Heart right ventricle (tissue), 16 donors: ENCODE measurements at regions not wholly inside any gene's neighbourhood (a gene's known extent, or its start where the extent isn't known, plus 50 kb on each side); places are given as distances from the start of the nearest gene placed in this dataset.

Source experiments
- ATAC-seq, 8 donors: fragments of 200-7000 bp; cut with Tn5 transposase; one replicate each; pipeline ENCODE4 v1.9.1; 2020; ENCODE audit warnings: mild to moderate bottlenecking in 8 of 8, moderate library complexity in 8 of 8, moderate number of reproducible peaks in 1 of 8
- DNase-seq, 2 donors: peaks; one replicate each; pipeline ENCODE4 v3.0.0-alpha.2; 2020
- H3K27ac ChIP-seq, 10 donors: fragments of 200-600 bp; sonication (generic) in 2 of 10; one replicate each; pipeline versions ENCODE4 v1.5.0 to v1.8.0; 2020 to 2022; ENCODE audit warnings: mild to moderate bottlenecking in 3 of 10
- H3K27me3 ChIP-seq, 7 donors: fragments of 200-600 bp; one replicate each; pipeline ENCODE4 v1.8.0; 2021 to 2022; ENCODE audit warnings: mild to moderate bottlenecking in 2 of 7
- H3K36me3 ChIP-seq, 9 donors: fragments of 200-600 bp; sonication (generic) in 1 of 9; one replicate each; pipeline versions ENCODE4 v1.5.0 to v1.8.0; 2020 to 2022; ENCODE audit warnings: mild to moderate bottlenecking in 2 of 9
- H3K4me1 ChIP-seq, 9 donors: fragments of 200-600 bp; sonication (generic) in 1 of 9; one replicate each; pipeline versions ENCODE4 v1.5.0 to v1.8.0; 2020 to 2022; ENCODE audit warnings: mild to moderate bottlenecking in 4 of 9
- H3K4me3 ChIP-seq, 10 donors: fragments of 200-600 bp; sonication (generic) in 2 of 10; one replicate each; pipeline versions ENCODE4 v1.5.0 to v1.8.0; 2020 to 2022; ENCODE audit warnings: mild to moderate bottlenecking in 7 of 10, moderate library complexity in 2 of 10
- H3K9me3 ChIP-seq, 11 donors: fragments of 200-600 bp in 10 of 11; sonication (generic) in 2 of 11; one replicate each; pipeline versions ENCODE4 v1.5.0 to v1.8.0; 2013 to 2022; ENCODE audit warnings: mild to moderate bottlenecking in 2 of 11, control low read depth in 1 of 11, moderate library complexity in 1 of 11
- CTCF ChIP-seq, 9 donors: fragments of 200-600 bp; sonication (generic) in 2 of 9; IDR thresholded peaks; one replicate each; pipeline versions ENCODE4 v1.5.0 to v1.8.0; 2021 to 2022; ENCODE audit warnings: antibody characterized with exemption in 9 of 9, mild to moderate bottlenecking in 5 of 9, moderate library complexity in 1 of 9
- WGBS, 2 donors: extraction: QIAGEN DNeasy Blood & Tissue Kit; methylation state at CpG; one replicate each; pipeline ENCODE4 v1.1.7; 2013; ENCODE audit warnings: inconsistent platforms in 1 of 2; 5-methylcytosine and 5-hydroxymethylcytosine counted together
- intact Hi-C, 10 donors: fragments of 100-400 bp; cut with DNase I; formaldehyde crosslinking; loops; one replicate each; pipeline versions ENCODE4 v1.11.1 to v1.14.2; 2022
- donor health status: Arrhythmogenic right ventricular cardiomyopathy.
- donor health status: ischemic (EF 13 %, LVEDD 7.1; RV severe dilation, severe dysfunction).
- donor health status: healthy with polysubstance abuse.
- donor health status: DM: no; HTN: yes; CAD: no.
- donor health status: DM: no; HTN: no; CAD: no.
- donor health status: ischemic (EF 25% LVEDD 6.9; RV normal size, moderate dysfunction).
- donor health status: ischemic (EF 25% LVEDD 5.7; RV mildly dilated, moderate dysfunction).
- donor health status: healthy.
- donor health status: DM: yes; HTN: yes; CAD: no.
- donor health status: Ischemic cardiomyopathy.
- donor health status: ischemic (EF 35%, LVEDD 5.7; RV mildly dilated, moderate dysfunction).
- donor health status: nonischemic (EF 11% LVEDD 7.7; RV severe dilation, severe dysfunction).
- donor health status: DM: yes; HTN: yes; CAD: no.
- donor health status: PGD.
- donor health status: ischemic (EF 29% LVEDD 5.4; RV normal size, mild dysfunction).
- donor health status: nonischemic (EF 23%, LVEDD 6.1; RV moderate dilation, normal function).

GRCh38 chr9:68619072-68619471, 78.4 kb upstream of the TMEM252 start:
- Histone ChIP-seq H3K27me3 (no peaks in the 10 kb centered on the region), H3K4me3 (no peak overlapping the region), H3K27ac (no peak overlapping the region), H3K4me1 (no peaks in the 10 kb centered on the region), H3K9me3 (peaks cover 0 to 8% (median 0%) of the 10 kb centered on the region in 11 donors), H3K36me3 (no peaks in the 10 kb centered on the region)
- no peak for ATAC-seq
- intact Hi-C loops, result no loop called here
- no peak for TF ChIP-seq CTCF (IDR thresholded peaks at IDR 0.05)
- no peak for DNase-seq
- 82 to 84% methylated on average over 4 of the region's 4 CpGs for WGBS, 2 donors

GRCh38 chr9:68619636-68620035, 79.0 kb upstream of the TMEM252 start:
- H3K4me1 ChIP-seq, result no peaks in the 10 kb centered on the region
- no peaks in the 10 kb centered on the region for H3K27me3 ChIP-seq
- intact Hi-C loops, result no loop called here
- no peak for DNase-seq
- WGBS, 2 donors, result 65 to 84% methylated on average over 1 of the region's 1 CpG
- H3K27ac ChIP-seq, result no peak overlapping the region
- no peak for TF ChIP-seq CTCF (IDR thresholded peaks at IDR 0.05)
- H3K9me3 ChIP-seq, result peaks cover 0 to 6% (median 0%) of the 10 kb centered on the region in 11 donors
- no peak overlapping the region for H3K4me3 ChIP-seq
- H3K36me3 ChIP-seq, result no peaks in the 10 kb centered on the region
- no peak for ATAC-seq

- no peaks in the 10 kb centered on the region for H3K27me3 ChIP-seq
- no peak overlapping the region for H3K27ac ChIP-seq
- intact Hi-C loops, result no loop called here
- no peaks in the 10 kb centered on the region for H3K9me3 ChIP-seq
- WGBS, 2 donors, result 79 to 83% methylated on average over 5 of the region's 5 CpGs
- no peaks in the 10 kb centered on the region for H3K36me3 ChIP-seq
- H3K4me3 ChIP-seq, result no peak overlapping the region
- peaks cover 0 to 7% (median 0%) of the 10 kb centered on the region in 9 donors for H3K4me1 ChIP-seq
- ATAC-seq, result no peak
- TF ChIP-seq CTCF (IDR thresholded peaks at IDR 0.05), result no peak
- DNase-seq, result no peak
These were observed 79.5 kb upstream of the PIP5K1B start for GRCh38 chr9:68625559-68625958.

GRCh38 chr9:68626526-68626925, 78.5 kb upstream of the PIP5K1B start:
- TF ChIP-seq CTCF (IDR thresholded peaks at IDR 0.05), result no peak
- intact Hi-C loops, result no loop called here
- Histone ChIP-seq H3K9me3 (no peaks in the 10 kb centered on the region), H3K36me3 (no peaks in the 10 kb centered on the region), H3K27me3 (no peaks in the 10 kb centered on the region), H3K27ac (no peak overlapping the region), H3K4me3 (no peak overlapping the region), H3K4me1 (peaks cover 0 to 7% (median 0%) of the 10 kb centered on the region in 9 donors)
- ATAC-seq (no peak), DNase-seq (no peak)
- 69 to 71% methylated on average over 2 of the region's 2 CpGs for WGBS, 2 donors
